B cell (primary cell): ENCODE measurements at regions not wholly inside any gene's neighbourhood (a gene's known extent, or its start where the extent isn't known, plus 50 kb on each side); places are given as distances from the start of the nearest gene placed in this dataset.

ENCODE experiments used
- ATAC-seq: fragments of 200-7000 bp; cut with Tn5 transposase; one replicate; pipeline ENCODE4 v1.10.0; 2021; ENCODE audit warnings: low read depth, mild to moderate bottlenecking, moderate number of reproducible peaks, moderate library complexity
- CTCF ChIA-PET: fragments of 350-600 bp; sonication (Branson Sonifier 250); formaldehyde crosslinking; loops from one replicate; lab custom pipeline; 2021; ENCODE audit warnings: antibody characterized with exemption, inconsistent platforms; lab: Charles Lee
- POLR2A ChIA-PET: fragments of 350-600 bp; sonication (Branson Sonifier 250); formaldehyde crosslinking; loops from one replicate; lab custom pipeline; 2021; ENCODE audit warnings: antibody characterized with exemption; lab: Charles Lee
- DNase-seq: peaks from one replicate; pipeline ENCODE4 v3.0.0; 2013
- H2AFZ ChIP-seq: 2 replicates; pipeline ENCODE4 v1.6.1; 2012; ENCODE audit warnings: mild to moderate bottlenecking, low read depth, low read length; ENCODE audit not compliant: insufficient read depth, poor library complexity, severe bottlenecking
- H3K27ac ChIP-seq, 2 donors: 1 replicate in 1 of 2; 2 replicates in 1 of 2; pipeline ENCODE4 v1.5.1; 2012 to 2013; ENCODE audit warnings: low read length in 2 of 2, mild to moderate bottlenecking in 2 of 2, moderate library complexity in 1 of 2
- H3K27me3 ChIP-seq, 4 experiments: fragments of 200-600 bp in 1 of 4; sonication (generic) in 1 of 4; replicated peaks in 1 of 4; 1 replicate in 2 of 4; 2 replicates in 2 of 4; pipeline versions ENCODE4 v1.6.1 to v1.7.0; 2013 to 2016; ENCODE audit warnings: low read length in 3 of 4, mild to moderate bottlenecking in 2 of 4, mixed read lengths in 1 of 4, moderate library complexity in 1 of 4; ENCODE audit not compliant: insufficient read depth in 4 of 4, control insufficient read depth in 3 of 4; ENCODE audit errors: control extremely low read depth in 1 of 4
- H3K36me3 ChIP-seq, 2 experiments: replicated peaks in 1 of 2; 1 replicate in 1 of 2; 2 replicates in 1 of 2; pipeline versions ENCODE4 v1.6.1 to v1.7.1; 2013; ENCODE audit warnings: low read length in 1 of 2; ENCODE audit not compliant: insufficient read depth in 2 of 2, control insufficient read depth in 1 of 2; ENCODE audit errors: control extremely low read depth in 1 of 2, extremely low read depth in 1 of 2
- H3K4me1 ChIP-seq, 2 donors: fragments of 200-600 bp in 1 of 2; sonication (generic) in 1 of 2; 1 replicate in 1 of 2; 2 replicates in 1 of 2; pipeline versions ENCODE4 v1.5.1 to v1.6.1; 2013 to 2017; ENCODE audit warnings: low read length in 2 of 2; ENCODE audit not compliant: control insufficient read depth in 2 of 2, insufficient read depth in 2 of 2
- H3K4me2 ChIP-seq: replicated peaks from 2 replicates; pipeline ENCODE3; 2012; ENCODE audit warnings: mild to moderate bottlenecking, low read depth, low read length; ENCODE audit not compliant: poor library complexity, severe bottlenecking
- H3K4me3 ChIP-seq, 5 experiments: fragments of 200-600 bp in 1 of 5; sonication (generic) in 1 of 5; 1 replicate in 3 of 5; 2 replicates in 2 of 5; pipeline versions ENCODE4 v1.5.1 to v1.7.0; 2011 to 2016; ENCODE audit warnings: low read length in 4 of 5, mild to moderate bottlenecking in 4 of 5, low read depth in 2 of 5, control low read depth in 1 of 5, moderate library complexity in 1 of 5; ENCODE audit not compliant: insufficient read depth in 1 of 5; ENCODE audit errors: control extremely low read depth in 1 of 5, extremely low read depth in 1 of 5
- H3K79me2 ChIP-seq: fragments of 200-600 bp; sonication (generic); one replicate; pipeline ENCODE4 v1.6.0; 2016; ENCODE audit warnings: low read length; ENCODE audit not compliant: control insufficient read depth, insufficient read depth
- H3K9ac ChIP-seq: fragments of 200-600 bp; sonication (generic); 2 replicates; pipeline ENCODE4 v1.6.1; 2017; ENCODE audit warnings: mild to moderate bottlenecking, low read length, moderate library complexity
- H3K9me3 ChIP-seq, 3 donors: one replicate each; pipeline versions ENCODE4 v1.6.1 to v1.7.1; 2013; ENCODE audit warnings: low read length in 2 of 3; ENCODE audit not compliant: control insufficient read depth in 2 of 3, insufficient read depth in 1 of 3; ENCODE audit errors: control extremely low read depth in 1 of 3
- H4K20me1 ChIP-seq: 2 replicates; pipeline ENCODE4 v1.6.0; 2012; ENCODE audit warnings: mild to moderate bottlenecking, low read length; ENCODE audit not compliant: insufficient read depth, control insufficient read depth, poor library complexity, severe bottlenecking
- H3K27ac Mint-ChIP-seq: one replicate; pipeline ENCODE4 v1.8.0; 2021; ENCODE audit warnings: mixed read lengths
- H3K27me3 Mint-ChIP-seq: one replicate; pipeline ENCODE4 v1.8.0; 2021; ENCODE audit warnings: mixed read lengths
- H3K4me1 Mint-ChIP-seq: one replicate; pipeline ENCODE4 v1.8.0; 2021; ENCODE audit warnings: mixed read lengths
- H3K4me3 Mint-ChIP-seq: one replicate; pipeline ENCODE4 v1.8.0; 2021; ENCODE audit warnings: mixed read lengths
- H3K9me3 Mint-ChIP-seq: one replicate; pipeline ENCODE4 v1.8.0; 2022; ENCODE audit warnings: mixed read lengths; ENCODE audit not compliant: insufficient read depth
- EZH2 ChIP-seq: IDR thresholded peaks from 2 replicates; pipeline ENCODE4 v1.6.1; 2012; ENCODE audit warnings: borderline replicate concordance, low read depth, mild to moderate bottlenecking, moderate library complexity, low read length; ENCODE audit not compliant: insufficient read depth, poor library complexity, severe bottlenecking
- WGBS: methylation state at CpG from one replicate; pipeline ENCODE4 v1.1.5; 2013; ENCODE audit warnings: missing lambda C conversion rate; ENCODE audit not compliant: insufficient coverage; 5-methylcytosine and 5-hydroxymethylcytosine counted together
- intact Hi-C: fragments of 100-400 bp; cut with micrococcal nuclease; formaldehyde crosslinking; loops from one replicate; pipeline ENCODE4 v1.10.0; 2022
- TF ChIP-seq, protein P1 (sequence below): fragments of 200-600 bp; IDR thresholded peaks from one replicate; pipeline ENCODE4 v1.8.0; 2022; ENCODE audit warnings: antibody characterized with exemption, mild to moderate bottlenecking

DNA sequence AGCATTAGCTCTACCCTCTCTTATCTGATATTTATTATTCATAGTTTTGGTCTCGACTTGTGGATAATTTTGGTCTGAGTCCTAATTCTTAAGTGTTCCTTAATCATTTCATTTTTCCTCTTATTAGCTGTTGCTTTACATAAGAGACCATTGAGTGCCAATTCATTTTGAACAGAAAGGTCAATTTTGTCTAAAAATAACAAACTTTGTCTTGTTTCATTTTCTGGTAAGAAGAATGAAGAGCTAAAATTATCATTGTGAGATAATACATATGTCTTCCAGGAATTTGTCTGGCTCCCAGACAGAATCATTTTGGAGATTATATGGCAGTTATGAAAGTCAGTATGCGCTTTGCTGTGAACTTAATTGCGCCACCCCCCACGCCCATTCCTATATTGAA lies 1471.8 kb downstream of the PCDH7 start:
- H3K4me1 ChIP-seq = no peaks in the 10 kb centered on the region
- Mint-ChIP-seq H3K9me3 (no peaks in the 10 kb centered on the region), H3K4me1 (no peaks in the 10 kb centered on the region), H3K27ac (no peak overlapping the region), H3K27me3 (no peaks in the 10 kb centered on the region), H3K4me3 (no peak overlapping the region)
- H3K27me3 ChIP-seq = no peaks in the 10 kb centered on the region
- intact Hi-C loops = no loop called here
- H3K9me3 ChIP-seq = peaks cover 0 to 19% (median 0%) of the 10 kb centered on the region in 3 donors
- H3K27ac ChIP-seq = no peak overlapping the region
- H3K4me2 ChIP-seq = no peak overlapping the region
- no peak overlapping the region for H3K9ac ChIP-seq
- no peak overlapping the region for H2AFZ ChIP-seq
- no peaks in the 10 kb centered on the region for H4K20me1 ChIP-seq
- ATAC-seq (no peak), DNase-seq (no peak)
- H3K4me3 ChIP-seq = no peak overlapping the region
- ChIA-PET POLR2A (no interaction called here), CTCF (no interaction called here)
- TF ChIP-seq EZH2 = no peak
- TF ChIP-seq, protein P1, sequence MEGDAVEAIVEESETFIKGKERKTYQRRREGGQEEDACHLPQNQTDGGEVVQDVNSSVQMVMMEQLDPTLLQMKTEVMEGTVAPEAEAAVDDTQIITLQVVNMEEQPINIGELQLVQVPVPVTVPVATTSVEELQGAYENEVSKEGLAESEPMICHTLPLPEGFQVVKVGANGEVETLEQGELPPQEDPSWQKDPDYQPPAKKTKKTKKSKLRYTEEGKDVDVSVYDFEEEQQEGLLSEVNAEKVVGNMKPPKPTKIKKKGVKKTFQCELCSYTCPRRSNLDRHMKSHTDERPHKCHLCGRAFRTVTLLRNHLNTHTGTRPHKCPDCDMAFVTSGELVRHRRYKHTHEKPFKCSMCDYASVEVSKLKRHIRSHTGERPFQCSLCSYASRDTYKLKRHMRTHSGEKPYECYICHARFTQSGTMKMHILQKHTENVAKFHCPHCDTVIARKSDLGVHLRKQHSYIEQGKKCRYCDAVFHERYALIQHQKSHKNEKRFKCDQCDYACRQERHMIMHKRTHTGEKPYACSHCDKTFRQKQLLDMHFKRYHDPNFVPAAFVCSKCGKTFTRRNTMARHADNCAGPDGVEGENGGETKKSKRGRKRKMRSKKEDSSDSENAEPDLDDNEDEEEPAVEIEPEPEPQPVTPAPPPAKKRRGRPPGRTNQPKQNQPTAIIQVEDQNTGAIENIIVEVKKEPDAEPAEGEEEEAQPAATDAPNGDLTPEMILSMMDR = no peak
- no peaks in the 10 kb centered on the region for H3K36me3 ChIP-seq
- H3K79me2 ChIP-seq = no peaks in the 10 kb centered on the region
- WGBS = no CpG with 5 or more reads among the region's 4 CpGs

DNA sequence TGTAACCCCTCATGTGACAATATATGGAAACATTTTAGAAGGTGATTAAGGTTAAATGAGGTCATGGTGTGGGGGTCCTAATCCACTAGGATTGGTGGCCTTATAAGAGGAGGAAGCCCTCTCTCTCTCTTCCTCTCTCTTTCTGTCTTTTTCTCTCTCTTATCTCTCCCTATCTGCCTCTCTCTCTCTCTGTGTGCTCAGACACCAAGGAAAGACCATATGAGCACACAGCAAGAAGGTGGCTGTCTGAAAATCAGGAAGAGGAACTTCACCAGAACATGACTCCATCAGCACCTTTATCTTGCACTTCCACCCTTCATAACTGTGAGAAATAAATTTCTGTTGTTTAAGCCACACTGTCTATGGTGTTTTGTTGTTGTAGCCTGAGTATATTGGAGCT lies 1472.2 kb downstream of the PCDH7 start:
- Histone ChIP-seq H3K4me3 (no peak overlapping the region), H3K79me2 (no peaks in the 10 kb centered on the region), H3K4me1 (no peaks in the 10 kb centered on the region), H3K9me3 (peaks cover 0 to 21% (median 0%) of the 10 kb centered on the region in 3 donors), H3K27me3 (no peaks in the 10 kb centered on the region), H4K20me1 (no peaks in the 10 kb centered on the region), H3K27ac (no peak overlapping the region), H3K4me2 (no peak overlapping the region), H3K36me3 (no peaks in the 10 kb centered on the region), H2AFZ (no peak overlapping the region), H3K9ac (no peak overlapping the region)
- no peak overlapping the region for H3K27ac Mint-ChIP-seq
- H3K4me3 Mint-ChIP-seq = no peak overlapping the region
- H3K27me3 Mint-ChIP-seq = no peaks in the 10 kb centered on the region
- ATAC-seq (no peak), DNase-seq (no peak)
- H3K9me3 Mint-ChIP-seq = no peaks in the 10 kb centered on the region
- no peaks in the 10 kb centered on the region for H3K4me1 Mint-ChIP-seq
- intact Hi-C loops = no loop called here
- CTCF ChIA-PET = no interaction called here
- POLR2A ChIA-PET = no interaction called here
- no peak for TF ChIP-seq EZH2
- TF ChIP-seq, protein P1 = no peak
